Astrocyte of the cerebellum (primary cell): ENCODE measurements at regions not wholly inside any gene's neighbourhood (a gene's known extent, or its start where the extent isn't known, plus 50 kb on each side); places are given as distances from the start of the nearest gene placed in this dataset.
"Not testable (repeated sequence)": the region's sequence is repeated elsewhere in the genome, so short reads cannot be mapped to it uniquely, and the experiment has no call there.

Source experiments
- DNase-seq: peaks from one replicate; pipeline ENCODE4 v3.0.0-alpha.2; 2011; ENCODE audit warnings: low read depth
- H3K4me3 ChIP-seq: 2 replicates; pipeline ENCODE4 v1.5.1; 2011; ENCODE audit warnings: mild to moderate bottlenecking, low read depth, low read length, moderate library complexity
- CTCF ChIP-seq: IDR thresholded peaks from 2 replicates; pipeline ENCODE4 v1.5.1; 2012; ENCODE audit warnings: low read length, low read depth, moderate library complexity, mild to moderate bottlenecking; ENCODE audit errors: missing control alignments
- in situ Hi-C: cut with HindIII; loops from 2 replicates; pipeline ENCODE4 v1.10.0; 2017; ENCODE audit warnings: low sequenced_read_pairs

GRCh38 chr1:229015806-229016205 is 255.1 kb upstream of the RAB4A start:
- H3K4me3 ChIP-seq, result no peak overlapping the region
- DNase-seq, result no peak
- in situ Hi-C loops, result no loop called here
- TF ChIP-seq CTCF, result no peak

GRCh38 chr1:229017091-229017490 is 253.8 kb upstream of the RAB4A start:
- DNase-seq, result no peak
- in situ Hi-C loops, result no loop called here
- TF ChIP-seq CTCF, result no peak
- H3K4me3 ChIP-seq, result no peak overlapping the region

DNA sequence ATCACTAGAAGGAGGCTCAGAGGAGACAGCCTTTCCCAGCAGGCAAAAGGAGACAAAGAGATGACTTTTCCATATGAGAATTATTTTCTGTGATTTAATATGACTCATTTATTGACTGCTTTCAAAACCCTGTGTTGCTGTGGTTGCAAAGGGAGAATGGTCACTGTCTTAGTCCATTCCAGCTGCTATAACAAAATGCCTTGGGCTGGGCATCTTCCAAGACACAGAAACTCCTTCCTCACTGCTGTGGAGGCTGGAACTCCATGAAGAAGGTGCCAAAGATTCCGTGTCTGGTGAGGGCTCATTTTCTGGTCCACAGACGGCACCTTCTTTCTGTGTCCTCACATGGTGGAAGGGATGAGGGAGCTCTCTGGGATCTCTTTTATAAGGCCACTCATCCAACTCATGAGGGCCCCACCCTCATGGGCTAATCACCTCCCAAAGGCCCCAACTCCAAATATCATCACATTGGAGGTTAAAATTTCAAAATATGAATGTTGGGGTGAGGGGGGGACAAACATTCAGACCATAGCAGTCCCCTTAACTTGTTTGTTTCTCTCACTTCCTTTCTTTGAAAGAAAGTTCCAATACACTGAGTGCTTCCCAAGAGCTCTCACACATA is 252.1 kb upstream of the RAB4A start:
- DNase-seq, result no peak
- in situ Hi-C loops, result no loop called here
- H3K4me3 ChIP-seq, result no peak overlapping the region
- no peak for TF ChIP-seq CTCF

DNA sequence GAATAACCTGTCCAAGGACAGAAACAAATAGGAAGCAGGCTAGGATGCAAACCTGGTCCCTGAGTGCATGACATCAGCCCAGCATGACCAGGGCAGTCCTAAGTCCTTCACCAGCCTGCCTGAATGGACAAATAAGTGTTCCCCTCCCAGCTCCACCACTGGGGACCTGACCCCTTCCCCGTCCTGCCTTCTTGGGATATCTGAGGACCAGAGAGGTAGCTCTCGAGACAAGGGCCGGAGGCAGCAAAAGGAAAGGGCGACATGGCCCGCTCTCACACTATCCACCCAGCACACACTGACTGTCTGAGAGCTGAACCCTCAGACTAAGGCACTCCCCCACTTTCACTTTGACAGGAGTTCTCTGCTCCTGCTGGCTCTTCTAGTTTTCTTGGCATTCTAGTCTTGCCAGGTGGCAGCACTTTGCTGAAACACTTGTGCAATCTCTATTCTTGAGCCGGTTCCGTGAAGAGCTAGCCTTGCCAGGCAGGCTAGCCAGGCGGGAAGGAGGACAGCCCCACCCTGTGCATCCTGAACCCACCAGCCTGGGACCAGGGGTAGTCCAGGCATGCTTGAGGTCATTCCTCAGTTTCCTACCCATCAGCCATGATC is 251.1 kb upstream of the RAB4A start:
- no peak for DNase-seq
- H3K4me3 ChIP-seq, result no peak overlapping the region
- in situ Hi-C loops, result no loop called here
- TF ChIP-seq CTCF, result no peak

DNA sequence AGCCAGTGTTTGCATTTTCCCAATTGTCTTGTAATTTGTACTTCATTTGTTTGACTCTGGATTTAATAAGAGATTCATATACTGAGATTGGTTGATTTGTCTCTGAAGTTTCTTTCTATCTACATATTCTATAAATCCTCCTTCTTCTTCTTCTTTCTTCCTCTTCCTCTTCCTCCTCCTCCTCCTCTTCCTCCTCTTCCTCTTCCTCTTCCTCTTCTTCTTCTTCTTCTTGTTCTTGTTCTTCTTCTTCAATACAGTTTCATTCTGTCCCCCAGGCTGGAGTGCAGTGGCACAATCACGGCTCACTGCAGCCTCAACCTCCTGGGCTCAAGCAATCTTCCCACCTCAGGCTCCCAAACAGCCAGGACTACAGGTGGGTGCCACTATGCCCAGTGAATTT is 249.9 kb upstream of the RAB4A start:
- in situ Hi-C loops, H3K4me3 ChIP-seq, DNase-seq: not testable (repeated sequence)

- no peak for DNase-seq
- TF ChIP-seq CTCF, result no peak
- in situ Hi-C loops, result no loop called here
- no peak overlapping the region for H3K4me3 ChIP-seq
Measured at GRCh38 chr1:229022595-229023333, 248.1 kb upstream of the RAB4A start.
